Epithelial cell of proximal tubule (primary cell): ENCODE measurements at regions not wholly inside any gene's neighbourhood (a gene's known extent, or its start where the extent isn't known, plus 50 kb on each side); places are given as distances from the start of the nearest gene placed in this dataset.

Source experiments
- DNase-seq: peaks from one replicate; pipeline ENCODE4 v3.0.0-alpha.2; 2011; ENCODE audit warnings: low read depth
- H3K4me3 ChIP-seq: 2 replicates; pipeline ENCODE4 v1.5.1; 2011; ENCODE audit warnings: low read depth, mild to moderate bottlenecking, low read length
- TF ChIP-seq, protein P1 (sequence below): conservative IDR thresholded peaks from 2 replicates; pipeline ENCODE4 v1.5.1; 2012; ENCODE audit warnings: low read depth, mild to moderate bottlenecking, low read length

DNA sequence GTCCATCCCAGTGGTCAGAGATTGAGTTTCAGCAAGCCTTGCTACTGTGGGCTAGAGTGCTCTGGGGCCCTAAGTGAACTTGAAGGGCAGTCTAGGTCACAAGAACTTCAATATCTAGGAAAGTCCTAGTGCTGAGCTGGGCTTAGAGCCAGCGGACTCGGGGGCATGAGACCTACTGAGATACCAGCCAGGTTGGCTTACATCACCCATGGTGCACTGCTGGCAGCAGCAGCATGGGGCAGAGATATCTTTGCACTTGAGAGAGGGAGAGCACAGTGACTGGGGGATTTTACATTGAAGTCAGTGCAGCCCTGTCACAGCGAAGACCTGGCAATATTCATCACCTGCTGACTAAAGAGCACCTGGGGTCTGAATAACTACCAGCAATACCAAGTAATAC is 158.3 kb upstream of the PRKD1 start:
- DNase-seq: no peak
- TF ChIP-seq, protein P1, sequence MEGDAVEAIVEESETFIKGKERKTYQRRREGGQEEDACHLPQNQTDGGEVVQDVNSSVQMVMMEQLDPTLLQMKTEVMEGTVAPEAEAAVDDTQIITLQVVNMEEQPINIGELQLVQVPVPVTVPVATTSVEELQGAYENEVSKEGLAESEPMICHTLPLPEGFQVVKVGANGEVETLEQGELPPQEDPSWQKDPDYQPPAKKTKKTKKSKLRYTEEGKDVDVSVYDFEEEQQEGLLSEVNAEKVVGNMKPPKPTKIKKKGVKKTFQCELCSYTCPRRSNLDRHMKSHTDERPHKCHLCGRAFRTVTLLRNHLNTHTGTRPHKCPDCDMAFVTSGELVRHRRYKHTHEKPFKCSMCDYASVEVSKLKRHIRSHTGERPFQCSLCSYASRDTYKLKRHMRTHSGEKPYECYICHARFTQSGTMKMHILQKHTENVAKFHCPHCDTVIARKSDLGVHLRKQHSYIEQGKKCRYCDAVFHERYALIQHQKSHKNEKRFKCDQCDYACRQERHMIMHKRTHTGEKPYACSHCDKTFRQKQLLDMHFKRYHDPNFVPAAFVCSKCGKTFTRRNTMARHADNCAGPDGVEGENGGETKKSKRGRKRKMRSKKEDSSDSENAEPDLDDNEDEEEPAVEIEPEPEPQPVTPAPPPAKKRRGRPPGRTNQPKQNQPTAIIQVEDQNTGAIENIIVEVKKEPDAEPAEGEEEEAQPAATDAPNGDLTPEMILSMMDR: no peak
- H3K4me3 ChIP-seq: no peak overlapping the region

DNA sequence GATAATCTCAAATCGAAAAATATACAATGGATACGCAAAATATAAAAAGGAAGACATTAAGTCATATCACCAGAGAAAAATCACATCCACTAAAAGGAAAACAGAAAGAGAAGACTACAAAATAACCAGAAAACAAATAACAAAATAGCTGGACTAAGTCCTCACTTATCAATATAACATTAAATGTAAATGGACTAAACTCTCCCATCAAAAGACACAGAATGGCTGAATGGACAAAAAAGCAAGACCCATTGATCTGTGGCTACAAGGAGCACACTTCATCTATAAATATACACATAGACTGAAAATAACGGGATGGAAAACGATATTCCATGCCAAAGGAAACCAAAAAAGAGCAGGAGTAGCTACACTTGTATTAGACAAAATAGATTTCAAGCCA is 161.0 kb upstream of the PRKD1 start:
- DNase-seq: no peak
- TF ChIP-seq, protein P1: no peak
- H3K4me3 ChIP-seq: no peak overlapping the region

DNA sequence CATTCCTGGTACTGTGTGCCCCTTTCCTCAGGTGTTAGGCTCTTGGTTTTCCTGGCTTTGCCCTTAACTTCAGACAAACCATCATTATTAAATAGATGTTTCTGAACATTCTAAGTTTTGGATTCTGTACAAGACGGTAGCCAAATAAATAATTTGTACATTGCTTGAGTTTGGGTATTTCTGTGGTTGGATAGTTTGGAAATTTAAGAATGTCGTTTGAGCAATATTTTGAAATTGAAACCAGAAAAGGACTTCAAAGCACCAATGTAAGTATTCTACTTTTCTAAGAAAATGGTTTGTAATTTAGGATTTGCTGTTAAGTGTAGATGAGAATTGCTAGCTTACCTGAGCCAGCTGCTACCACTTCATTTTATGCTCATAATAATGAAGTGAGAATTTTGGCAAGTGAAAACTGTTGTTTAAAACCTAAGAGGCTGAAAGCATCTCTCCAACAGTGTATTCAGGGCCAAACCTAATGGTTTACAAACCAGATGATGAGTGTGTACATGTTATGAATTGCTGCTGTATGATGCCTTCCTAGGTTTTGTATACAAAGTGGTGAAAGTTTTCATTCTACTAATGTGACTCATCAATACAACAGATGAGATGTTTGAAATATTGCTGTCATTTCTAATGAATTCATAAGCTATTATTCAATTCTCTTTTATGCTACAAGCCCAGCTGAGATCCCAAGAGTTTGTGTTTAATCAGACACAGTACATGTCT is 181.5 kb upstream of the PRKD1 start:
- TF ChIP-seq, protein P1: no peak
- DNase-seq: no peak
- no peak overlapping the region for H3K4me3 ChIP-seq

DNA sequence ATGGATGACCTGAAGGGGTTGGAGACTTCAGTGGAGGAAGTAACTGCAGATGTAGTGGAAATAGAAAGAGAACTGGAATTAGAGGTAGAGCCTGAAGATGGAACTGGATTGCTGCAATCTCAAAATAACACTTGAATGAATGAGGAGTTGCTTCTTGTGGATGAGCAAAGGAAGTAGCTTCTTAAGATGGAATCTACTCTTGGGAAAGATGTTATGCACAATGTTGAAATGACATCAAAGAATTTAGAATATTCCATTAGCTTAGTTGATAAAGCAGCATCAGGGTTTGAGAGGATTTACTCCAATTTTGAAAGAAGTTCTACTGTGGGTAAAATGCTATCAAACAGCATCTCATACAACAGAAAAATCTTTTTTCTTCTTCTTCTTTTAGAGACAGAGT is 186.4 kb upstream of the PRKD1 start:
- no peak for DNase-seq
- TF ChIP-seq, protein P1: no peak
- no peak overlapping the region for H3K4me3 ChIP-seq

DNA sequence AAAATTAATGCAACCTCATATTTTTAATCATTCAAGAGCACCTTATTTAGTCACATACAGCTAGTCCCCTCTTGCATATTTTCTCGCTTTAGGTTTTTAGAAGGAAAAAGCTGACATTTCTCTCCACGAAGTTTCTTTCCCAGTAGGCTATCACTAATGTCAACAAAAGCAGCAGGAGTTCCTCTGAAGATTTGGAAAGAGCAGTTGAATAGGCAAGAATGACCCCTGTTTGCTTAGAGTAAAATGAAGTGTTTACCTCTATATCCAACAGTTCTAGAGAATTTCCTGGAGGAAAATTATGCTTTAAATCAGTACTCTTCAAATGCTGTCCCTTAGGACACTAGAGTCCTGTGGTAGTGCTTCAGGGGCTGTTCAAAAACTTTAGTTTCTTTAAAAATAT is 188.1 kb upstream of the PRKD1 start:
- H3K4me3 ChIP-seq: no peak overlapping the region
- TF ChIP-seq, protein P1: no peak
- DNase-seq: no peak

DNA sequence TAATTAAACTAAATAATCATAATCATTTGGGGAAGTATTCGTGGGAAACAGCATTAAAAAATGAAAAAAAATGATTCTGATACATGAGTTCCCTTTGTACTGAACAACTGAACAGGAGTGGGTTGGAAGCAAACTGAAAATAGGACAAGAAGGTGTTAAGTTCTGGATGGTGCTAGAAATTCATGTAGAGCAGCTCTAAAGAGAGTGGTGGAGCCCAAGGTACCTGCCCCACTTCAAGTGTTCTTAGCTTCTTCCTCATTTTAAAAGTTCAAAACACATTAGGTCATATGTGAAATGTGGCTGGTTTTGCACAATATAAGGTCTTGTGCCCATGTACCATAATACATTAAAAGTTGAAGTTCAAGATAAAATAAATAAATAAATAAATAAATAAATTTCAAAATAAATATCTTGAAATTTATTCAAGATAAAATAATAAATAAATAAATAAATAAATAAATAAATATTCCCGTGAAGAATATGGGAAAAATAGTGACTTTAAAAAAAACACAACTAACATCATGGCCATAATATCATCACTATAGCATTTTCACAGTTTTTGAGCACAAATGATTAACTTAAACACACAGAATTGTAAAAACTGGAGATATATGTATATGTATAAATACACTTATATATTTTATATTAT is 191.5 kb upstream of the PRKD1 start:
- TF ChIP-seq, protein P1: no peak
- no peak overlapping the region for H3K4me3 ChIP-seq
- no peak for DNase-seq

DNA sequence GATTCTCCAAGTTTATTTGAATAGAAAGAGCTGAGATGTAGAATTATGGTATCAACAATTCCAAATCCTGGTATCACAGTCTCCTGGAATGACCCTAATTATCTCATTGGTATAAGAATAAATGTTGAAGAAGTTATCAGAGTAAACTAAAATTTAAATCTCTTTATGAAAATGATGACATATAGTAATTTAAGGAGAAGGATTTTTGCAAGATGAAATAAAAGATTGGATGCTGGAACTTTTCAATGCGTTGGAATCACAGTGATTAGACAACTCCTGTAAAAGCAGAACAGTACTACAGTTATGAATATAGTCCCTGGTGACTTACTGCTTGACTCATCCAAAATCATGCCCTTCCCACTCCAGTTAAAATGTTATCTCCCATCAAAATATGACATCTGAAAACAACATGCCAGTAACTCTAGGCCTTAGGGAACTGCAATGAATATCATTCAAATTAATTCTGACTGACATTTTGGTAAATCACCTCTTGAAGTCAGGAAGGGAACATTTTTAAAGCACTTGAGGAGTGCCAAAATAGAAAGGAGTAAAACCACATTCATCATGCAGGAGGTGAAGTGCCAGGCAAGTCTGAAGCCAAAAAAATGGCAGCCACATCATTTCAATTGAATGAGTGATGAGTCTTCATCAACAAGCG is 197.8 kb upstream of the PRKD1 start:
- no peak overlapping the region for H3K4me3 ChIP-seq
- DNase-seq: no peak
- TF ChIP-seq, protein P1: no peak
